ENCODE measurements at regions not wholly inside any gene's neighbourhood (a gene's known extent, or its start where the extent isn't known, plus 50 kb on each side); places are given as distances from the start of the nearest gene placed in this dataset.

DNA sequence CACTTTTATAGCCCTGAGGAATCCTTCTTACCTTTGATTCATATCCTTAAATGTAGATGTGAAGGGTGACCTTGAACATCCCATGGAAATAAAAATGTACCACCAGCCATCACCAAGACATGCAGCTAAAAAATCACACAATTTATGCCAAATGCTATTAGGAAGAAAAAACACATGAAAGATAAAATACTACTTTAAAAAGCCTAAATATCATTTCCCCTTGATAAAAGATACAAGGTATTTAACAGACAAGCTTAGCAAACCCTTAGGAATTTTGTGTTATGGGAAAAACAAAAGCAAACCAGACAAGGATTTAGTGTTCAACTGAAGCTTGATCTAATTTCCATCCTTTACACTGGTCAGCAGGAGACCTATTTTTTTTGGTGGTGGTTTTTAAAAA is 255.0 kb downstream of the ICOS start:
- DNase-seq (ENCODE audit: low spot score) = no peak
- Histone ChIP-seq H3K27me3 (replicated peaks; ENCODE audit: insufficient read depth) (no peaks in the 10 kb centered on the region), H3K9me3 (no peaks in the 10 kb centered on the region), H3K36me3 (no peaks in the 10 kb centered on the region), H3K4me1 (replicated peaks) (no peaks in the 10 kb centered on the region), H3K4me3 (no peak overlapping the region), H3K27ac (no peak overlapping the region)
- intact Hi-C loops (cut with DNase I) = no loop called here
- TF ChIP-seq POLR2AphosphoS5 (IDR thresholded peaks at IDR 0.05) = no peak
- TF ChIP-seq POLR2A (IDR thresholded peaks at IDR 0.05) = no peak
- TF ChIP-seq, protein P1, sequence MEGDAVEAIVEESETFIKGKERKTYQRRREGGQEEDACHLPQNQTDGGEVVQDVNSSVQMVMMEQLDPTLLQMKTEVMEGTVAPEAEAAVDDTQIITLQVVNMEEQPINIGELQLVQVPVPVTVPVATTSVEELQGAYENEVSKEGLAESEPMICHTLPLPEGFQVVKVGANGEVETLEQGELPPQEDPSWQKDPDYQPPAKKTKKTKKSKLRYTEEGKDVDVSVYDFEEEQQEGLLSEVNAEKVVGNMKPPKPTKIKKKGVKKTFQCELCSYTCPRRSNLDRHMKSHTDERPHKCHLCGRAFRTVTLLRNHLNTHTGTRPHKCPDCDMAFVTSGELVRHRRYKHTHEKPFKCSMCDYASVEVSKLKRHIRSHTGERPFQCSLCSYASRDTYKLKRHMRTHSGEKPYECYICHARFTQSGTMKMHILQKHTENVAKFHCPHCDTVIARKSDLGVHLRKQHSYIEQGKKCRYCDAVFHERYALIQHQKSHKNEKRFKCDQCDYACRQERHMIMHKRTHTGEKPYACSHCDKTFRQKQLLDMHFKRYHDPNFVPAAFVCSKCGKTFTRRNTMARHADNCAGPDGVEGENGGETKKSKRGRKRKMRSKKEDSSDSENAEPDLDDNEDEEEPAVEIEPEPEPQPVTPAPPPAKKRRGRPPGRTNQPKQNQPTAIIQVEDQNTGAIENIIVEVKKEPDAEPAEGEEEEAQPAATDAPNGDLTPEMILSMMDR (IDR thresholded peaks at IDR 0.05) = no peak

DNA sequence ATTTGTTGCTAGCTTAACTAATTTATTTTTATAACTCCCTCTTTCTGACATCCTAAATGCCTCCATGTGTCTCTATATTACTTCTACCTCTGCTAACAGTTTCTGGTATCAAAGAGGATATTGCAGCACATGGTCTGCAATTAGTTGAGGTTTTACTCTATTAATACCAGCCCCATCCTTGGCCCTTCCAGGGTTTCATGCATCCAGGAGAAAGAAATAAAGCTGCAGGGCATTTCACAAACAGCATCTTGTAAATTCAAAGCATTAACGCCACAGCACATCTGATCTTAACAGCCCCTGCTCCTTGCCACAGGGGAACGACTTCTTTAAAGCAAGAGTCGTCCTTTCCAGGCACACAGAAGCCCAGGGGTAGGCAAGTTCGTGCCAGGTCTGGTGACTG is 258.9 kb downstream of the ICOS start:
- Histone ChIP-seq H3K27ac (no peak overlapping the region), H3K4me1 (replicated peaks) (no peaks in the 10 kb centered on the region), H3K27me3 (replicated peaks; ENCODE audit: insufficient read depth) (no peaks in the 10 kb centered on the region), H3K4me3 (no peak overlapping the region), H3K9me3 (no peaks in the 10 kb centered on the region), H3K36me3 (no peaks in the 10 kb centered on the region)
- intact Hi-C loops (cut with DNase I) = no loop called here
- no peak for TF ChIP-seq POLR2A (IDR thresholded peaks at IDR 0.05)
- no peak for TF ChIP-seq POLR2AphosphoS5 (IDR thresholded peaks at IDR 0.05)
- TF ChIP-seq, protein P1 (IDR thresholded peaks at IDR 0.05) = no peak
- no peak for DNase-seq (ENCODE audit: low spot score)
- 81% methylated on average over 4 of the region's 4 CpGs for WGBS

DNA sequence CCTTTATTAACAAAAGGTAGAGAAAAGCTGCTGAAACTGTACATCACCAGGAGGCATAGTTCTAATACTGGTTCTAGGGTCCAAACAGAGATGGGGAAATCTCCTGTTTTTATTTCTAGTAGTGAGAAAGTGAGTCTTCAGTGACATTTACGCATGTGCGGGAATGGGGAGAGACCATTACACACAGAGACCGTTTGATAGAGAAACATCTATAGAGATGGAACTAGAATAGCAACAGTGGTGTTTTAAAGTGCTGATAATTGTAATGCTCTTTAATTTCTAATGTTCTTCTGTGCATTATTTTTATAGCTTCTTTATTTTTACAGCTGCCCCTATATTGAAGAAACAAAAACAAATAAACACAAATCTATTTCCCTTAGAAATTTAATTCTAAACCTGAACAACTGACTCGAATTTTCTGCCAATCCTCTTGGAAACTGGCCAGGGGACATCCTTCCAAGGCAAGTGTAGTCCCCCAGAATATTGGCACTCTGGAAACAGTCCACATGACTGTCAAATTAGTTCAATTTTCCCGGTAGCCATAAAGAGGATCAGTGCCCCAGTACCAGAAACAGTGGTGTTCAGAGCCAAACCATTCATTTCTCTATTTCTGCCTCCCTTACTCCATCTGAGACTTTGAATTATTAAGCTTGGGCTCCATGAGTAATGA is 260.9 kb downstream of the ICOS start:
- TF ChIP-seq, protein P1 (IDR thresholded peaks at IDR 0.05) = no peak
- no peak for TF ChIP-seq POLR2AphosphoS5 (IDR thresholded peaks at IDR 0.05)
- no peak for TF ChIP-seq POLR2A (IDR thresholded peaks at IDR 0.05)
- no peak for DNase-seq (ENCODE audit: low spot score)
- Histone ChIP-seq H3K9me3 (no peaks in the 10 kb centered on the region), H3K27ac (no peak overlapping the region), H3K27me3 (replicated peaks; ENCODE audit: insufficient read depth) (no peaks in the 10 kb centered on the region), H3K4me1 (replicated peaks) (no peaks in the 10 kb centered on the region), H3K4me3 (no peak overlapping the region), H3K36me3 (no peaks in the 10 kb centered on the region)
- intact Hi-C loops (cut with DNase I) = no loop called here
- 65% methylated on average over 5 of the region's 5 CpGs for WGBS

DNA sequence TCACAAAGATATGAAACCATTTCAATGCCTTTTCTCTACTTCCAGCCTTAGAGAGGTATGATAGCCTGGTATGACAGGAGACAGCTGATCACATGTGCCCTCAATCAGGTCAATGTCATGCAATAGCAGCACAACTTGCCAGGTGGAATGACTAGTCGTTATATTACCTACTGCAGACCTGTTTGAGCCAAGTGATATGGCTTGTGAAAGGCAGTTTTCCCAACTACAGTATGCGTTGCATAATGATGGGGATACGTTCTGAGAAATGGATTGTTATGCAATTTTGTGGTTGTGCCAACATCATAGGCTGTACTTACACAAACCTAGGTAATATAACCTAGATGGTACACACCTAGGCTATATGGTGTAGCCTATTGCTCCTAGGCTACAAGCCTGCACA is 262.8 kb downstream of the ICOS start:
- H3K27ac ChIP-seq = no peak overlapping the region
- H3K4me3 ChIP-seq = no peak overlapping the region
- no peaks in the 10 kb centered on the region for H3K27me3 ChIP-seq (replicated peaks; ENCODE audit: insufficient read depth)
- H3K36me3 ChIP-seq = no peaks in the 10 kb centered on the region
- WGBS = 86% methylated on average over 3 of the region's 3 CpGs
- TF ChIP-seq POLR2A (IDR thresholded peaks at IDR 0.05) (no peak), POLR2AphosphoS5 (IDR thresholded peaks at IDR 0.05) (no peak)
- TF ChIP-seq, protein P1 (IDR thresholded peaks at IDR 0.05) = no peak
- H3K4me1 ChIP-seq (replicated peaks) = no peaks in the 10 kb centered on the region
- no peak for DNase-seq (ENCODE audit: low spot score)
- no peaks in the 10 kb centered on the region for H3K9me3 ChIP-seq
- intact Hi-C loops (cut with DNase I) = no loop called here

DNA sequence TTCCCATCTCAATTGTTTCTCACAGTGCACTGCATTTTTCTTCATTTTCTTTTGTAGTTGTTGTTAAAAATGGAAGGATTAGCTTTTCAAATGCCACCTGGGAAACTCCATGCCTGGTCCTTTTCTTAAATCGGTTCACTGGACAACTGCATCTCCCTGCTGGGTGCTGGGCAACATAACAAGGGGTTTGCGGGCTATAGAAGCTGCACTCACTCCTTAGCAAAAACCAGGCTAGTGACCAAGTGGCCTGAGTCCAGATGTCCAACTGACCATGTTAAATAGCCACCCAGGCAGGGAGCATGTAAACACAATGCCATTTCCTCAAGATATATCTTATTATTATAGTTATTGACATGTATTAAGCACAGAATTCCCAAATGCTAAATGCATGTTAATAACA is 264.9 kb downstream of the ICOS start:
- 94% methylated on average over 2 of the region's 2 CpGs for WGBS
- Histone ChIP-seq H3K9me3 (no peaks in the 10 kb centered on the region), H3K27ac (no peak overlapping the region), H3K36me3 (no peaks in the 10 kb centered on the region), H3K4me3 (no peak overlapping the region), H3K4me1 (replicated peaks) (no peaks in the 10 kb centered on the region), H3K27me3 (replicated peaks; ENCODE audit: insufficient read depth) (no peaks in the 10 kb centered on the region)
- TF ChIP-seq, protein P1 (IDR thresholded peaks at IDR 0.05) = no peak
- TF ChIP-seq POLR2AphosphoS5 (IDR thresholded peaks at IDR 0.05) (no peak), POLR2A (IDR thresholded peaks at IDR 0.05) (no peak)
- intact Hi-C loops (cut with DNase I) = no loop called here
- DNase-seq (ENCODE audit: low spot score) = no peak

All from prostate gland (tissue), 2 donors.